Ovary (tissue), 7 donors: ENCODE measurements at regions not wholly inside any gene's neighbourhood (a gene's known extent, or its start where the extent isn't known, plus 50 kb on each side); places are given as distances from the start of the nearest gene placed in this dataset.

Source experiments
- DNase-seq, 5 donors: peaks; one replicate each; pipeline ENCODE4 v3.0.0-alpha.2; 2019 to 2020
- H3K27ac ChIP-seq, 2 donors: fragments of 200-600 bp; one replicate each; pipeline versions ENCODE4 v1.5.1 to v1.8.0; 2019 to 2022
- H3K27me3 ChIP-seq: fragments of 200-600 bp; one replicate; pipeline ENCODE4 v1.8.0; 2022
- H3K36me3 ChIP-seq: fragments of 200-600 bp; sonication (generic); one replicate; pipeline ENCODE4 v1.5.1; 2019
- H3K4me1 ChIP-seq: one replicate; pipeline ENCODE4 v1.8.1; 2013; ENCODE audit warnings: mild to moderate bottlenecking, moderate library complexity; ENCODE audit not compliant: insufficient read depth
- H3K4me3 ChIP-seq: fragments of 200-600 bp; sonication (generic); one replicate; pipeline ENCODE4 v1.5.1; 2017
- H3K9me3 ChIP-seq, 2 donors: fragments of 200-600 bp in 1 of 2; sonication (generic) in 1 of 2; one replicate each; pipeline versions ENCODE4 v1.5.1 to v1.8.1; 2013 to 2019; ENCODE audit warnings: mild to moderate bottlenecking in 1 of 2, moderate library complexity in 1 of 2
- CTCF ChIP-seq, 3 donors: fragments of 450-650 bp in 2 of 3; fragments of 200-600 bp in 1 of 3; IDR thresholded peaks; one replicate each; pipeline versions ENCODE4 v1.5.1 to v1.8.0; 2016 to 2022; ENCODE audit warnings: antibody characterized with exemption in 3 of 3, mild to moderate bottlenecking in 1 of 3
- EP300 ChIP-seq: sonication (generic); formaldehyde crosslinking; IDR thresholded peaks from one replicate; pipeline ENCODE4 v1.6.1; 2017; ENCODE audit warnings: antibody characterized with exemption
- POLR2A ChIP-seq: fragments of 450-650 bp; IDR thresholded peaks from one replicate; pipeline ENCODE4 v1.6.1; 2017; ENCODE audit warnings: antibody characterized with exemption, mild to moderate bottlenecking, moderate library complexity
- WGBS, 3 donors: extraction: QIAGEN DNeasy Blood & Tissue Kit in 1 of 3; methylation state at CpG; one replicate each; pipeline versions ENCODE4 v1.1.5 to v1.1.7; 2013 to 2017; 5-methylcytosine and 5-hydroxymethylcytosine counted together
- intact Hi-C, 4 donors: fragments of 100-400 bp; cut with DNase I; formaldehyde crosslinking; loops; one replicate each; pipeline versions ENCODE4 v1.11.0 to v1.15.1; 2022 to 2023
- donor health status: DM: no; HTN: no; CAD: no; lungs with moderate emphysema.
- donor health status: DM: no; HTN: no; CAD: no.
- donor health status: Bipolar disorder and iron deficiency.
- donor health status: DM: no; HTN: no; CAD: no.
- donor health status: DM: yes; HTN: yes; CAD: no.

- DNase-seq, result no peak
- no peak for TF ChIP-seq POLR2A
- no peak for TF ChIP-seq EP300
- no peak for TF ChIP-seq CTCF (IDR thresholded peaks at IDR 0.05)
- H3K4me1 ChIP-seq, result no peaks in the 10 kb centered on the region
- H3K27me3 ChIP-seq, result no peaks in the 10 kb centered on the region
- 95 to 99% (median 96%) methylated on average over 7 of the region's 7 CpGs for WGBS, 3 donors
- no peak overlapping the region for H3K27ac ChIP-seq
- no peak overlapping the region for H3K4me3 ChIP-seq
- intact Hi-C loops, result loop anchor here in 1 of 4 donors (10.0 kb wide), 1 partner anchor 60 kb away; no protein-coding TSS in a partner anchor
- peaks cover 0 to 28% of the 10 kb centered on the region in 2 donors for H3K9me3 ChIP-seq
- H3K36me3 ChIP-seq, result no peaks in the 10 kb centered on the region
Observed at GRCh38 chr16:31754998-31755615, 118.5 kb upstream of the ZNF267 start.

GRCh38 chr16:31764103-31764502, 109.5 kb upstream of the ZNF267 start:
- TF ChIP-seq CTCF (IDR thresholded peaks at IDR 0.05) (no peak), POLR2A (no peak), EP300 (no peak)
- Histone ChIP-seq H3K4me1 (no peaks in the 10 kb centered on the region), H3K9me3 (peaks cover 0 to 12% of the 10 kb centered on the region in 2 donors), H3K4me3 (no peak overlapping the region), H3K36me3 (no peaks in the 10 kb centered on the region), H3K27ac (no peak overlapping the region), H3K27me3 (no peaks in the 10 kb centered on the region)
- 94 to 98% (median 94%) methylated on average over 2 of the region's 2 CpGs for WGBS, 3 donors
- intact Hi-C loops, result no loop called here
- no peak for DNase-seq

GRCh38 chr16:31767267-31767666, 106.3 kb upstream of the ZNF267 start:
- TF ChIP-seq EP300 (no peak), POLR2A (no peak), CTCF (IDR thresholded peaks at IDR 0.05) (no peak)
- Histone ChIP-seq H3K27ac (no peak overlapping the region), H3K4me3 (no peak overlapping the region), H3K27me3 (no peaks in the 10 kb centered on the region), H3K36me3 (no peaks in the 10 kb centered on the region), H3K9me3 (peaks cover 0 to 15% of the 10 kb centered on the region in 2 donors), H3K4me1 (no peaks in the 10 kb centered on the region)
- no peak for DNase-seq
- 93 to 96% (median 95%) methylated on average over 10 of the region's 10 CpGs for WGBS, 3 donors
- intact Hi-C loops, result no loop called here

- peaks cover 0 to 11% of the 10 kb centered on the region in 2 donors for H3K9me3 ChIP-seq
- TF ChIP-seq EP300, result no peak
- TF ChIP-seq CTCF (IDR thresholded peaks at IDR 0.05), result no peak
- no peak for TF ChIP-seq POLR2A
- intact Hi-C loops, result no loop called here
- DNase-seq, result no peak
- H3K36me3 ChIP-seq, result no peaks in the 10 kb centered on the region
- no peak overlapping the region for H3K27ac ChIP-seq
- no peak overlapping the region for H3K4me3 ChIP-seq
- WGBS, 3 donors, result 86 to 93% (median 91%) methylated on average over 1 of the region's 1 CpG
- no peaks in the 10 kb centered on the region for H3K4me1 ChIP-seq
- no peaks in the 10 kb centered on the region for H3K27me3 ChIP-seq
Observed at GRCh38 chr16:31780342-31780741, 93.3 kb upstream of the ZNF267 start.
